K562 (cell line): ENCODE measurements at regions not wholly inside any gene's neighbourhood (a gene's known extent, or its start where the extent isn't known, plus 50 kb on each side); places are given as distances from the start of the nearest gene placed in this dataset.

ENCODE experiments used
- ATAC-seq: fragments of 200-7000 bp; cut with Tn5 transposase; 3 replicates; pipeline ENCODE4 v1.9.1; 2020; ENCODE audit warnings: moderate library complexity
- BruUV-seq: library from RNA; stranded (reverse); fragments of 400-500 nt; replicated peaks from 2 replicates; lab custom pipeline; 2021; lab: Mats Ljungman, UMichigan
- CTCF ChIA-PET: fragments of 300-600 bp; formaldehyde crosslinking; extraction: SDS; loops from one replicate; lab custom pipeline; 2021; ENCODE audit warnings: low intra/inter-chr PET ratio; lab: Yijun Ruan, JAX
- POLR2A ChIA-PET: fragments of 300-600, 350-650 bp; sonication (Branson Sonifier 250); formaldehyde crosslinking; extraction: SDS; loops from one replicate; lab custom pipeline; 2021; ENCODE audit warnings: antibody characterized with exemption, inconsistent platforms; lab: Yijun Ruan, JAX
- DNase-seq, 4 experiments: peaks; one replicate each; pipeline versions ENCODE4 v3.0.0 to v3.0.0-alpha.2; 2011 to 2018; ENCODE audit warnings: low spot score in 3 of 4, mixed read lengths in 3 of 4; ENCODE audit errors: extremely low read depth in 1 of 4
- FAIRE-seq: peaks from 2 replicates; lab custom pipeline; 2011; peaks lifted over from hg19 to GRCh38; lab: Jason Lieb, UNC
- H2AFZ ChIP-seq: 2 replicates; pipeline ENCODE4 v1.6.0; 2011; ENCODE audit warnings: low read depth, low read length, control low read depth, inconsistent platforms
- H3K27ac ChIP-seq: fragments of 200-600 bp; 3 replicates; pipeline ENCODE4 v1.8.0; 2011; ENCODE audit warnings: low read depth, mild to moderate bottlenecking, control low read depth, inconsistent platforms, low read length, moderate library complexity, mixed read lengths; ENCODE audit errors: extremely low read depth
- H3K27me3 ChIP-seq, 2 experiments: fragments of 300-600 bp in 1 of 2; 2 replicates in 1 of 2; 3 replicates in 1 of 2; pipeline versions ENCODE4 v1.6.0 to v1.8.0; 2011; ENCODE audit warnings: inconsistent platforms in 2 of 2, low read length in 2 of 2, mild to moderate bottlenecking in 1 of 2, mixed read lengths in 1 of 2, moderate library complexity in 1 of 2; ENCODE audit not compliant: control insufficient read depth in 2 of 2, insufficient read depth in 2 of 2
- H3K36me3 ChIP-seq: fragments of 300-600 bp; 3 replicates; pipeline ENCODE4 v1.8.0; 2011; ENCODE audit warnings: mild to moderate bottlenecking, low read length, inconsistent platforms; ENCODE audit not compliant: control insufficient read depth, insufficient read depth
- H3K4me1 ChIP-seq, 2 experiments: fragments of 200-600 bp in 1 of 2; replicated peaks in 1 of 2; 2 replicates in 1 of 2; 3 replicates in 1 of 2; pipeline versions ENCODE4 v1.5.1 to v1.8.0; 2011; ENCODE audit warnings: inconsistent platforms in 2 of 2, low read length in 2 of 2, mild to moderate bottlenecking in 1 of 2, mixed read lengths in 1 of 2, moderate library complexity in 1 of 2; ENCODE audit not compliant: control insufficient read depth in 2 of 2, insufficient read depth in 2 of 2
- H3K4me2 ChIP-seq: 2 replicates; pipeline ENCODE4 v1.6.1; 2011; ENCODE audit warnings: low read length, control low read depth, inconsistent platforms, mixed read lengths; ENCODE audit not compliant: insufficient read depth
- H3K4me3 ChIP-seq: fragments of 200-600 bp; sonication (generic), shearing (Covaris generic); 2 replicates; pipeline ENCODE4 v1.5.1; 2016; ENCODE audit warnings: control low read depth, inconsistent platforms
- H3K79me2 ChIP-seq: fragments of 200-600 bp; 3 replicates; pipeline ENCODE4 v1.8.0; 2011; ENCODE audit warnings: low read length, inconsistent platforms; ENCODE audit not compliant: control insufficient read depth, insufficient read depth
- H3K9ac ChIP-seq, 2 experiments: 2 replicates each; pipeline versions ENCODE4 v1.6.0 to v1.6.1; 2011; ENCODE audit warnings: low read depth in 2 of 2, low read length in 2 of 2, control low read depth in 1 of 2, inconsistent platforms in 1 of 2, mild to moderate bottlenecking in 1 of 2, mixed read lengths in 1 of 2; ENCODE audit not compliant: insufficient read depth in 1 of 2
- H3K9me1 ChIP-seq: one replicate; pipeline ENCODE4 v1.6.0; 2011; ENCODE audit warnings: inconsistent platforms, mild to moderate bottlenecking, low read length, moderate library complexity; ENCODE audit not compliant: control insufficient read depth, insufficient read depth
- H3K9me3 ChIP-seq: replicated peaks from 2 replicates; pipeline ENCODE4 v1.5.1; 2011; ENCODE audit warnings: low read depth, low read length, inconsistent platforms; ENCODE audit not compliant: control insufficient read depth, insufficient read depth
- H4K20me1 ChIP-seq: replicated peaks from 2 replicates; pipeline ENCODE4 v1.6.1; 2011; ENCODE audit warnings: low read length, inconsistent platforms, mixed read lengths; ENCODE audit not compliant: control insufficient read depth, insufficient read depth
- CBFA2T3 ChIP-seq: fragments of 450-650 bp; IDR thresholded peaks from 2 replicates; pipeline ENCODE4 v1.6.1; 2017
- CTCFL ChIP-seq: IDR thresholded peaks from 2 replicates; pipeline ENCODE4 v1.6.1; 2011; ENCODE audit warnings: borderline replicate concordance, low read depth, mild to moderate bottlenecking, moderate library complexity, low read length; ENCODE audit not compliant: insufficient read depth, poor library complexity, severe bottlenecking
- KDM1A ChIP-seq, 2 experiments: fragments of 450-650 bp; IDR thresholded peaks; 2 replicates each; pipeline ENCODE4 v1.6.1; 2016; ENCODE audit warnings: mild to moderate bottlenecking in 2 of 2
- NFIC ChIP-seq: fragments of 450-650 bp; IDR thresholded peaks from 2 replicates; pipeline ENCODE4 v1.6.1; 2017; ENCODE audit warnings: mild to moderate bottlenecking, inconsistent platforms
- TBL1XR1 ChIP-seq, 2 experiments: IDR thresholded peaks; 2 replicates each; pipeline ENCODE4 v1.6.1; 2012; ENCODE audit warnings: improper control_type of control experiment in 2 of 2, low read length in 2 of 2, mild to moderate bottlenecking in 1 of 2
- ZHX1 ChIP-seq: fragments of 150-350 bp; conservative IDR thresholded peaks from 2 replicates; pipeline ENCODE4 v1.6.1; 2014; ENCODE audit warnings: low read length
- ZNF197 ChIP-seq: fragments of 200-800 bp; sonication (Bioruptor generic); IDR thresholded peaks from 2 replicates; pipeline ENCODE4 v1.6.1; 2016; ENCODE audit warnings: low read depth, missing genetic modification characterization, missing compliant biosample characterization
- ZNF217 ChIP-seq: sonication (generic); formaldehyde crosslinking; IDR thresholded peaks from 2 replicates; pipeline ENCODE4 v1.8.0; 2022; ENCODE audit warnings: mild to moderate bottlenecking, missing genetic modification reagents
- WGBS: fragments of 100-300 bp; shearing (Covaris generic); methylation state at CpG from one replicate; pipeline ENCODE4 v1.1.6; 2016; ENCODE audit warnings: low coverage, mixed read lengths; ENCODE audit not compliant: insufficient coverage; ENCODE audit errors: missing lambda C conversion rate; 5-methylcytosine and 5-hydroxymethylcytosine counted together
- in situ Hi-C: fragments of 300-500 bp; cut with MboI; formaldehyde crosslinking; loops from 4 replicates; pipeline ENCODE4 v1.15.0; 2018; ENCODE audit warnings: inconsistent platforms, mixed read lengths
- intact Hi-C: fragments of 100-400 bp; cut with micrococcal nuclease; formaldehyde crosslinking; loops from 2 replicates; pipeline ENCODE4 v1.14.2; 2022
- TF ChIP-seq, protein P1 (sequence below): fragments of 250-450 bp; sonication (Bioruptor Pico); IDR thresholded peaks from 2 replicates; pipeline ENCODE4 v1.5.0; 2021; ENCODE audit warnings: mild to moderate bottlenecking, moderate library complexity

DNA sequence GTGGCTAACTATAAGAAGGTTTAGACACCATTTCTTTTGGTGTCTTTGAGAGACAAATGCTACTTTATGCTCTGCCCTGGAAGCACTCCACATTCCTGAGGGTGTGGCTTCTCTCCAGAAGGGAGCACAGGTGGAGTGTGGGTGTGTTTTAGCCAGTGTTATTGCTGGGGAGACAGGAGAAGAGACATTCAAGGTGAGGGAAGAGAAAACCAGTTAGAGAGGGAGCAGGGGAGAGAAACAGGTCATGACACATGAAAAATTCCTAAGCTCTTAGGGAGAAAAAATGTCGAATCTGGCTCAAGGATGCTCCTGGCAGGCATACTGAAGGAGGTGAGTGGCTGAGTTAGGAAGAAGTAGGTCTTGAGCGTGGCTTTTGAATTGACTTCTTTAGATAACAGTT is 292.8 kb downstream of the CLIC5 start:
- TF ChIP-seq CBFA2T3: no peak
- no peak for TF ChIP-seq CTCFL
- TF ChIP-seq KDM1A (IDR thresholded peaks at IDR 0.05): no peak
- TF ChIP-seq ZNF217 (CRISPR knock-in tag): no peak
- no peak for TF ChIP-seq NFIC
- TF ChIP-seq, protein P1, sequence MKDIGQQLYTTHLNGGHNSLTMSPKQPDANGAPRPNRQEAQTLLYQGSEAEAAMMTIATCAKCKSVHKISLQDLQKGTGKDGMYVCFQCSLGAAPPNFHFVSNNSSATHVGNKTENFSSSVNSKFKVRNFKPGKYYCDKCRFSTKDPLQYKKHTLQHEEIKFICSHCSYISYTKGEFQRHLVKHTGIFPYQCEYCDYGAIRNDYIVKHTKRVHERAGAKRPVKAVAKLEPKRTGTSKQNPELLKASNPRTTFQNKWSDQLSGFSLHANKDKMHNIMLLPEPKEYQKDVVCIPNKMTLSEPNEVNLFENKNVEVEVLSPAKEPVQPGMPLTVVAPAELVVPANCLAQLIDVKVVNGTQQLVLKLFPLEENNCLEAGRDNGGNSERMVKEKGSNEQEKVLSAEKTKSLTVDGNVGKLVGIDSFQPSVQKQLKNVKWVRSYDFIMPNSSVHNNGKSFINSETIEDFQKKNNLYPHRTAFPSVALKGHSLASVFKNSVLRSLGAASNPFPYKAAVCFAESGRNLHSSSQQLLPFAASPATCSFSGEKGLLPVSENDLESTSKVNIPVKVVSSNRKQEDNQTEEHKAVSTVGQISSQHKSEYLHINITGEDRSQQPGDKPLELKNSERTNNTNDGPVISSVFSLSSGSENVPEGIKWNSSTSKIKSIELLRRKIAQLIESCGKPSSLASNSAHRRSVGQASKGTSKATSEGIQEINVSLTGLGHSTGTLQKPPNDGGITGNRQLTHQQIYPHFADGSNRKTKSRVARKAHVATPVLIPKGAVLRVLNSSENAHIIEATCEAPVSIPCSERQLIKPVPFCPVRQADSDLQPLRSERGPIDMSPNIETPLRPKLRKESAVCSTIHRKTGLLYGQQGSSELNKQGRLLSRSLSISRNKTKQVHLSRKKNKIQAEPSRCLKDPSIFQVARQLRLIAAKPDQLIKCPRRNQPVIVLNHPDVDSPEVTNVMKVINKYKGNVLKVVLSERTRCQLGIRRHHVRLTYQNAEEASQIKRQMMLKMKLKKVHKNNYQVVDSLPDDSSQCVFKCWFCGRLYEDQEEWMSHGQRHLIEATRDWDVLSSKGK (CRISPR knock-in tag): no peak
- TF ChIP-seq ZHX1: no peak
- TF ChIP-seq ZNF197 (CRISPR knock-in tag): no peak
- no peak for TF ChIP-seq TBL1XR1 (IDR thresholded peaks at IDR 0.05; ENCODE audit: low read length in 2 of 2)
- Histone ChIP-seq H3K9me3 (no peaks in the 10 kb centered on the region), H4K20me1 (0 out of 2 replicates have a peak, but pooled peaks cover 2% of the 10 kb centered on the region), H3K36me3 (no peaks in the 10 kb centered on the region), H3K4me1 (no peaks in the 10 kb centered on the region), H3K27ac (no peak overlapping the region), H3K9me1 (no peaks in the 10 kb centered on the region), H3K9ac (no peak overlapping the region), H3K79me2 (no peaks in the 10 kb centered on the region), H3K4me3 (no peak overlapping the region), H3K4me2 (no peak overlapping the region), H2AFZ (no peak overlapping the region), H3K27me3 (peaks cover 0 to 13% of the 10 kb centered on the region in 2 experiments; a peak in 2 of 5 replicates)
- FAIRE-seq: no peak
- WGBS: 0% methylated on average over 2 of the region's 2 CpGs
- no TSS peak for BruUV-seq
- no peak for ATAC-seq
- intact Hi-C loops: no loop called here
- in situ Hi-C loops: no loop called here
- DNase-seq: no peak
- ChIA-PET CTCF (no interaction called here), POLR2A (interaction anchor here (0.6 kb wide), 2 partner anchors 17 to 49 kb away, joined by 3 to 4 read pairs; no protein-coding TSS in a partner anchor)
